ENCODE measurements at regions not wholly inside any gene's neighbourhood (a gene's known extent, or its start where the extent isn't known, plus 50 kb on each side); places are given as distances from the start of the nearest gene placed in this dataset.

- no peak for TF ChIP-seq CTCF (IDR thresholded peaks at IDR 0.05)
- no peak for TF ChIP-seq POLR2A (IDR thresholded peaks at IDR 0.05)
- TF ChIP-seq EP300 (IDR thresholded peaks at IDR 0.05; ENCODE audit: low read depth) = no peak
- TF ChIP-seq POLR2AphosphoS5 (IDR thresholded peaks at IDR 0.05) = no peak
Observed at GRCh38 chr4:134057356-134057755, 144.2 kb downstream of the PABPC4L start.
